WTC11 (cell line): ENCODE measurements at regions not wholly inside any gene's neighbourhood (a gene's known extent, or its start where the extent isn't known, plus 50 kb on each side); places are given as distances from the start of the nearest gene placed in this dataset.

ENCODE experiments used
- ATAC-seq: fragments of 200-7000 bp; cut with Tn5 transposase; 2 replicates; pipeline ENCODE4 v1.10.0; 2021; ENCODE audit warnings: mild to moderate bottlenecking, moderate library complexity
- CTCF ChIA-PET: fragments of 300-600 bp; sonication (Branson Sonifier 250); formaldehyde crosslinking; loops from one replicate; lab custom pipeline; 2021; ENCODE audit warnings: antibody characterized with exemption; lab: Charles Lee
- POLR2A ChIA-PET: fragments of 350-600 bp; sonication (Branson Sonifier 250); formaldehyde crosslinking; loops from one replicate; lab custom pipeline; 2021; ENCODE audit warnings: antibody characterized with exemption; lab: Charles Lee
- DNase-seq: peaks from one replicate; pipeline ENCODE4 v3.0.0; 2021; ENCODE audit warnings: low spot score
- H3K27ac Mint-ChIP-seq: 2 replicates; pipeline ENCODE4 v1.8.0; 2021; ENCODE audit warnings: mixed read lengths
- H3K27me3 Mint-ChIP-seq: 2 replicates; pipeline ENCODE4 v1.8.0; 2021; ENCODE audit warnings: low read depth, mild to moderate bottlenecking, moderate library complexity, mixed read lengths
- H3K36me3 Mint-ChIP-seq: 2 replicates; pipeline ENCODE4 v1.8.0; 2021; ENCODE audit warnings: mixed read lengths
- H3K4me1 Mint-ChIP-seq: 2 replicates; pipeline ENCODE4 v1.8.0; 2022; ENCODE audit warnings: mixed read lengths
- H3K4me3 Mint-ChIP-seq: 2 replicates; pipeline ENCODE4 v1.8.0; 2021; ENCODE audit warnings: mild to moderate bottlenecking, moderate library complexity, mixed read lengths
- H3K9me3 Mint-ChIP-seq: 2 replicates; pipeline ENCODE4 v1.8.0; 2021; ENCODE audit warnings: mixed read lengths
- CDX4 ChIP-seq: fragments of 250-450 bp; sonication (Bioruptor Pico); IDR thresholded peaks from 2 replicates; pipeline ENCODE4 v1.9.0; 2021; ENCODE audit warnings: moderate library complexity, mild to moderate bottlenecking, inconsistent platforms, borderline replicate concordance
- CTCF ChIP-seq: fragments of 200-600 bp; IDR thresholded peaks from 2 replicates; pipeline ENCODE4 v1.8.0; 2022; ENCODE audit warnings: antibody characterized with exemption
- ERG ChIP-seq: fragments of 250-450 bp; sonication (Bioruptor Pico); IDR thresholded peaks from 2 replicates; pipeline ENCODE4 v1.8.0; 2021; ENCODE audit warnings: mild to moderate bottlenecking
- ETV6 ChIP-seq: sonication (generic); formaldehyde crosslinking; IDR thresholded peaks from 2 replicates; pipeline ENCODE4 v1.8.1; 2022; ENCODE audit warnings: mild to moderate bottlenecking, missing genetic modification reagents
- GRHL2 ChIP-seq: fragments of 250-450 bp; sonication (Bioruptor Pico); IDR thresholded peaks from 2 replicates; pipeline ENCODE4 v1.8.0; 2022; ENCODE audit warnings: mild to moderate bottlenecking, moderate library complexity; ENCODE audit not compliant: insufficient replicate concordance, severe bottlenecking
- HMGXB4 ChIP-seq: sonication (generic); formaldehyde crosslinking; IDR thresholded peaks from 2 replicates; pipeline ENCODE4 v1.8.1; 2023; ENCODE audit warnings: mild to moderate bottlenecking, moderate library complexity, missing genetic modification reagents
- JAZF1 ChIP-seq: fragments of 250-450 bp; sonication (Bioruptor Pico); IDR thresholded peaks from 2 replicates; pipeline ENCODE4 v1.9.0; 2021; ENCODE audit warnings: moderate library complexity, mild to moderate bottlenecking, inconsistent platforms
- JUN ChIP-seq: sonication (generic); formaldehyde crosslinking; IDR thresholded peaks from 2 replicates; pipeline ENCODE4 v1.8.0; 2023; ENCODE audit warnings: mild to moderate bottlenecking, missing genetic modification reagents
- MLX ChIP-seq: sonication (generic); formaldehyde crosslinking; IDR thresholded peaks from 2 replicates; pipeline ENCODE4 v1.8.1; 2023; ENCODE audit warnings: mild to moderate bottlenecking, missing genetic modification reagents, moderate library complexity
- MYBL2 ChIP-seq: sonication (generic); formaldehyde crosslinking; IDR thresholded peaks from 2 replicates; pipeline ENCODE4 v1.8.1; 2023; ENCODE audit warnings: mild to moderate bottlenecking, moderate library complexity, missing genetic modification reagents
- NFATC4 ChIP-seq: fragments of 250-450 bp; sonication (Bioruptor Pico); IDR thresholded peaks from 2 replicates; pipeline ENCODE4 v1.9.0; 2021; ENCODE audit warnings: mild to moderate bottlenecking
- NFE2L1 ChIP-seq: sonication (generic); formaldehyde crosslinking; IDR thresholded peaks from 2 replicates; pipeline ENCODE4 v1.8.1; 2023; ENCODE audit warnings: missing genetic modification reagents
- NR2C2 ChIP-seq: sonication (generic); formaldehyde crosslinking; IDR thresholded peaks from 2 replicates; pipeline ENCODE4 v1.8.0; 2022; ENCODE audit warnings: mild to moderate bottlenecking, missing genetic modification reagents
- OVOL2 ChIP-seq: fragments of 250-450 bp; sonication (Bioruptor Pico); IDR thresholded peaks from 2 replicates; pipeline ENCODE4 v1.9.0; 2021; ENCODE audit warnings: mild to moderate bottlenecking, borderline replicate concordance
- PREB ChIP-seq: sonication (generic); formaldehyde crosslinking; IDR thresholded peaks from 2 replicates; pipeline ENCODE4 v1.8.1; 2022; ENCODE audit warnings: mild to moderate bottlenecking, missing genetic modification reagents, moderate library complexity, borderline replicate concordance
- RELA ChIP-seq: sonication (generic); formaldehyde crosslinking; IDR thresholded peaks from 2 replicates; pipeline ENCODE4 v1.8.1; 2022; ENCODE audit warnings: missing genetic modification reagents, mild to moderate bottlenecking, borderline replicate concordance
- SP1 ChIP-seq: sonication (generic); formaldehyde crosslinking; conservative IDR thresholded peaks from 2 replicates; pipeline ENCODE4 v1.8.1; 2022; ENCODE audit warnings: missing genetic modification reagents
- TEAD1 ChIP-seq: sonication (generic); formaldehyde crosslinking; IDR thresholded peaks from 2 replicates; pipeline ENCODE4 v1.8.0; 2022; ENCODE audit warnings: mild to moderate bottlenecking, missing genetic modification reagents
- ZBTB21 ChIP-seq: sonication (generic); formaldehyde crosslinking; IDR thresholded peaks from 2 replicates; pipeline ENCODE4 v1.8.1; 2023; ENCODE audit warnings: mild to moderate bottlenecking, missing genetic modification reagents, borderline replicate concordance
- ZNF317 ChIP-seq: sonication (generic); formaldehyde crosslinking; IDR thresholded peaks from 2 replicates; pipeline ENCODE4 v1.8.1; 2023; ENCODE audit warnings: low read depth, mild to moderate bottlenecking, moderate library complexity, missing genetic modification reagents, borderline replicate concordance
- ZNF396 ChIP-seq: fragments of 250-450 bp; sonication (Bioruptor Pico); IDR thresholded peaks from 2 replicates; pipeline ENCODE4 v1.8.0; 2021; ENCODE audit warnings: mild to moderate bottlenecking, moderate library complexity, borderline replicate concordance
- ZNF423 ChIP-seq: fragments of 250-450 bp; sonication (Bioruptor Pico); IDR thresholded peaks from 2 replicates; pipeline ENCODE4 v2.1.2; 2022; ENCODE audit warnings: mild to moderate bottlenecking, moderate library complexity
- ZNF425 ChIP-seq: fragments of 250-450 bp; sonication (Bioruptor Pico); conservative IDR thresholded peaks from 2 replicates; pipeline ENCODE4 v1.9.0; 2021; ENCODE audit warnings: mild to moderate bottlenecking

- Mint-ChIP-seq H3K27me3 (no peaks in the 10 kb centered on the region), H3K27ac (no peak overlapping the region), H3K4me3 (no peak overlapping the region), H3K36me3 (no peaks in the 10 kb centered on the region), H3K4me1 (peaks cover 23% of the 10 kb centered on the region)
- ChIA-PET CTCF (no interaction called here), POLR2A (no interaction called here)
- DNase-seq, result no peak
- no peak for TF ChIP-seq JUN (CRISPR knock-in tag)
- no peak for TF ChIP-seq CDX4 (CRISPR knock-in tag)
- no peak for TF ChIP-seq SP1
- TF ChIP-seq NFATC4 (CRISPR knock-in tag), result no peak
- no peak for TF ChIP-seq PREB
- no peak for TF ChIP-seq RELA (CRISPR knock-in tag)
- TF ChIP-seq HMGXB4 (CRISPR knock-in tag), result no peak
- TF ChIP-seq CTCF, result no peak
- TF ChIP-seq JAZF1, result no peak
- no peak for TF ChIP-seq MYBL2 (CRISPR knock-in tag)
- TF ChIP-seq ZBTB21, result no peak
- TF ChIP-seq ZNF423 (CRISPR knock-in tag), result no peak
- no peak for TF ChIP-seq TEAD1
- TF ChIP-seq ERG, result no peak
- TF ChIP-seq ETV6 (CRISPR knock-in tag), result no peak
- TF ChIP-seq ZNF425 (CRISPR knock-in tag), result no peak
- TF ChIP-seq MLX (CRISPR knock-in tag), result no peak
- TF ChIP-seq, all 79 proteins: peak for 0
- no peaks in the 10 kb centered on the region for H3K9me3 Mint-ChIP-seq
- ATAC-seq, result no peak
Measured at GRCh38 chr2:40507432-40507831, 55.5 kb upstream of the SLC8A1 start.

- DNase-seq (no peak), ATAC-seq (no peak)
- Mint-ChIP-seq H3K36me3 (no peaks in the 10 kb centered on the region), H3K4me3 (no peak overlapping the region), H3K27me3 (no peaks in the 10 kb centered on the region), H3K9me3 (no peaks in the 10 kb centered on the region), H3K27ac (no peak overlapping the region), H3K4me1 (peaks cover 11% of the 10 kb centered on the region)
- ChIA-PET POLR2A (no interaction called here), CTCF (interaction anchor here (1.1 kb wide), 1 partner anchor 22 kb away, joined by 7 read pairs; no protein-coding TSS in a partner anchor)
- no peak for TF ChIP-seq NR2C2 (CRISPR knock-in tag)
- TF ChIP-seq ZNF317, result no peak
- no peak for TF ChIP-seq JAZF1
- TF ChIP-seq ETV6 (CRISPR knock-in tag), result no peak
- no peak for TF ChIP-seq OVOL2
- no peak for TF ChIP-seq ZNF396 (CRISPR knock-in tag)
- TF ChIP-seq MYBL2 (CRISPR knock-in tag), result no peak
- no peak for TF ChIP-seq HMGXB4 (CRISPR knock-in tag)
- TF ChIP-seq NFE2L1 (CRISPR knock-in tag), result no peak
- no peak for TF ChIP-seq GRHL2
Measured at GRCh38 chr2:40510304-40510703, 58.4 kb upstream of the SLC8A1 start.
